ENCODE measurements at regions not wholly inside any gene's neighbourhood (a gene's known extent, or its start where the extent isn't known, plus 50 kb on each side); places are given as distances from the start of the nearest gene placed in this dataset.

- no peak for TF ChIP-seq CTCF (conservative IDR thresholded peaks at IDR 0.05; ENCODE audit: low read depth, low read length)
- no peak for DNase-seq (ENCODE audit: low read depth)
Observed at GRCh38 chr17:5971969-5972368, 98.2 kb upstream of the WSCD1 start.

GRCh38 chr17:5973410-5973809 is 96.8 kb upstream of the WSCD1 start:
- H3K4me3 ChIP-seq (ENCODE audit: low read depth, low read length), result no peak overlapping the region
- TF ChIP-seq CTCF (conservative IDR thresholded peaks at IDR 0.05; ENCODE audit: low read depth, low read length), result no peak
- no peak for DNase-seq (ENCODE audit: low read depth)

More at GRCh38 chr17:5971969-5972368, 98.2 kb upstream of the WSCD1 start:
- no peak overlapping the region for H3K4me3 ChIP-seq (ENCODE audit: low read depth, low read length)

- no peak for DNase-seq (ENCODE audit: low read depth)
- TF ChIP-seq CTCF (conservative IDR thresholded peaks at IDR 0.05; ENCODE audit: low read depth, low read length), result no peak
- H3K4me3 ChIP-seq (ENCODE audit: low read depth, low read length), result no peak overlapping the region
Observed at GRCh38 chr17:5975661-5976060, 94.5 kb upstream of the WSCD1 start.

- DNase-seq (ENCODE audit: low read depth), result no peak
- TF ChIP-seq CTCF (conservative IDR thresholded peaks at IDR 0.05; ENCODE audit: low read depth, low read length), result no peak
- no peak overlapping the region for H3K4me3 ChIP-seq (ENCODE audit: low read depth, low read length)
Observed at GRCh38 chr17:5976251-5976650, 93.9 kb upstream of the WSCD1 start.

GRCh38 chr17:5978496-5978895 is 91.7 kb upstream of the WSCD1 start:
- H3K4me3 ChIP-seq (ENCODE audit: low read depth, low read length), result no peak overlapping the region
- no peak for DNase-seq (ENCODE audit: low read depth)

GRCh38 chr17:5980941-5981340 is 89.2 kb upstream of the WSCD1 start:
- H3K4me3 ChIP-seq (ENCODE audit: low read depth, low read length), result no peak overlapping the region
- no peak for DNase-seq (ENCODE audit: low read depth)
- no peak for TF ChIP-seq CTCF (conservative IDR thresholded peaks at IDR 0.05; ENCODE audit: low read depth, low read length)

More at GRCh38 chr17:5978496-5978895, 91.7 kb upstream of the WSCD1 start:
- no peak for TF ChIP-seq CTCF (conservative IDR thresholded peaks at IDR 0.05; ENCODE audit: low read depth, low read length)

GRCh38 chr17:5986644-5987043 is 83.5 kb upstream of the WSCD1 start:
- no peak for DNase-seq (ENCODE audit: low read depth)
- no peak for TF ChIP-seq CTCF (conservative IDR thresholded peaks at IDR 0.05; ENCODE audit: low read depth, low read length)
- H3K4me3 ChIP-seq (ENCODE audit: low read depth, low read length), result no peak overlapping the region

All from choroid plexus epithelial cell (primary cell).